ENCODE measurements at regions not wholly inside any gene's neighbourhood (a gene's known extent, or its start where the extent isn't known, plus 50 kb on each side); places are given as distances from the start of the nearest gene placed in this dataset.

DNA sequence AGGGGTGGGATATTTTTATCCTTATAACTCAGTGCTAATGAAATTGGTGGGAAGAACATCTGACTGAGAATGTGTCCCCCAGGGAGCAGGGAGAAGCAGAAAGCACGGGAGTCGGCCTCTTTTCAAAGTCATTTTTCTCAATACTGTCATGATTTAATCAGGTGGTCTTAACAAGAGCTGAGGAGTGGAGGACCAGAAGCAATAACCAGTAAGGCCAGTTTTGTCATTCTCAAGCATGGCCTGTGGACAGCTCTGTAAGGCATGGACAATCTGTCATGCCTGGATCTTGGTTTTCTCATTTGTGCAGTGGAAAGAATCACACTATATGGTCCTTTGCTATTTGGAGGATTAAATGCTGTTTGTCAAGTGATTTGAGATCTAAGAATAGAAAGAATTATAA is 99.7 kb downstream of the TNFSF11 start:
- H3K4ac ChIP-seq (ENCODE audit: low read length): no peak overlapping the region
- no peak overlapping the region for H2BK5ac ChIP-seq (ENCODE audit: low read length)
- no peak overlapping the region for H2BK12ac ChIP-seq (ENCODE audit: low read length)
- no peak overlapping the region for H3K14ac ChIP-seq (ENCODE audit: low read length)
- H3K18ac ChIP-seq (ENCODE audit: low read length): no peak overlapping the region
- no peaks in the 10 kb centered on the region for H3K27me3 ChIP-seq (ENCODE audit: control insufficient read depth in 3 of 3, insufficient read depth in 3 of 3, low read depth in 1 of 3, low read length in 3 of 3)
- H2AK5ac ChIP-seq (ENCODE audit: low read depth, low read length): no peak overlapping the region
- H2BK15ac ChIP-seq (ENCODE audit: low read length): no peak overlapping the region
- no peak for DNase-seq (ENCODE audit: low spot score)
- H3K4me1 ChIP-seq (ENCODE audit: control insufficient read depth in 2 of 2, insufficient read depth in 1 of 2, low read depth in 1 of 2, low read length in 2 of 2): no peaks in the 10 kb centered on the region
- H4K8ac ChIP-seq (ENCODE audit: low read depth, low read length): no peak overlapping the region
- no CpG with 5 or more reads among the region's 2 CpGs for WGBS, 2 donors (ENCODE audit: extremely low coverage in 2 of 2, insufficient read length in 2 of 2, insufficient replicate concordance in 1 of 2)
- no peaks in the 10 kb centered on the region for H3K79me1 ChIP-seq (ENCODE audit: low read depth, low read length)
- H3K4me3 ChIP-seq (ENCODE audit: low read length in 2 of 2): no peak overlapping the region
- H3K27ac ChIP-seq (replicated peaks; ENCODE audit: low read length): no peak overlapping the region
- H2AFZ ChIP-seq (ENCODE audit: low read length): no peak overlapping the region
- no peak overlapping the region for H2BK120ac ChIP-seq (ENCODE audit: low read depth, low read length)
- no peak overlapping the region for H3K23ac ChIP-seq (ENCODE audit: low read depth, low read length, poor library complexity)
- no peak overlapping the region for H4K91ac ChIP-seq (ENCODE audit: low read depth, low read length, poor library complexity)
- no peaks in the 10 kb centered on the region for H3K36me3 ChIP-seq (replicated peaks in 1 of 2; ENCODE audit: control insufficient read depth in 2 of 2, insufficient read depth in 2 of 2, low read length in 2 of 2)
- H3K9ac ChIP-seq (ENCODE audit: low read depth, low read length, poor library complexity): no peak overlapping the region
- no peak overlapping the region for H3K4me2 ChIP-seq (ENCODE audit: insufficient read depth, low read length, poor library complexity, severe bottlenecking)
- no peaks in the 10 kb centered on the region for H3K9me3 ChIP-seq (replicated peaks in 1 of 2; ENCODE audit: control insufficient read depth in 2 of 2, insufficient read depth in 1 of 2, low read depth in 1 of 2, low read length in 2 of 2)

DNA sequence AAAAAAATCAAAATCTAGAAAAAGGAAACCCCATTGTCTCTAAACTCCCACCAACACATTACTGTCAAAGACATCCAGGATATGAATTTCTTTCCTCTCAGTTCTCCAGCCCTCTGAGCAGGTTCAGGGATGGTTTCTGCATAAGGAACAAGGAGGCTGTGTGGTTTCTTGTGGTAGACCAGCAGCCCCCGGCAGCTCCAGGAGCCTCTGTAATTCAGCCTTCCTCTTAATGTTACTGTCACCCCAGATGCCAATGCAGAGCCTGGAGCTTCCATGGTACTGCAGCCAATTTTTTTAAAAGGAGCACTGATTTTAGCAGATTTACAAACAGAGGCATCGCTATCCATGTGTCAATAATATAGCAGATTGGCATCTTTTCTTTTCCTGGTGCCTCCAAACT is 100.6 kb upstream of the FAM216B start:
- WGBS, 2 donors (ENCODE audit: extremely low coverage in 2 of 2, insufficient read length in 2 of 2, insufficient replicate concordance in 1 of 2): no CpG with 5 or more reads among the region's 2 CpGs
- no peak for DNase-seq (ENCODE audit: low spot score)
- Histone ChIP-seq H2AK5ac (ENCODE audit: low read depth, low read length) (no peak overlapping the region), H3K14ac (ENCODE audit: low read length) (no peak overlapping the region), H4K8ac (ENCODE audit: low read depth, low read length) (no peak overlapping the region), H4K91ac (ENCODE audit: low read depth, low read length, poor library complexity) (no peak overlapping the region), H3K27me3 (ENCODE audit: control insufficient read depth in 3 of 3, insufficient read depth in 3 of 3, low read depth in 1 of 3, low read length in 3 of 3) (no peaks in the 10 kb centered on the region), H3K9me3 (replicated peaks in 1 of 2; ENCODE audit: control insufficient read depth in 2 of 2, insufficient read depth in 1 of 2, low read depth in 1 of 2, low read length in 2 of 2) (no peaks in the 10 kb centered on the region), H3K4ac (ENCODE audit: low read length) (no peak overlapping the region), H3K4me3 (ENCODE audit: low read length in 2 of 2) (no peak overlapping the region), H2BK15ac (ENCODE audit: low read length) (no peak overlapping the region), H3K79me1 (ENCODE audit: low read depth, low read length) (no peaks in the 10 kb centered on the region), H3K36me3 (replicated peaks in 1 of 2; ENCODE audit: control insufficient read depth in 2 of 2, insufficient read depth in 2 of 2, low read length in 2 of 2) (no peaks in the 10 kb centered on the region), H2BK120ac (ENCODE audit: low read depth, low read length) (no peak overlapping the region), H3K9ac (ENCODE audit: low read depth, low read length, poor library complexity) (no peak overlapping the region), H2AFZ (ENCODE audit: low read length) (no peak overlapping the region), H2BK12ac (ENCODE audit: low read length) (no peak overlapping the region), H3K4me1 (ENCODE audit: control insufficient read depth in 2 of 2, insufficient read depth in 1 of 2, low read depth in 1 of 2, low read length in 2 of 2) (no peaks in the 10 kb centered on the region), H2BK5ac (ENCODE audit: low read length) (no peak overlapping the region), H3K18ac (ENCODE audit: low read length) (no peak overlapping the region), H3K4me2 (ENCODE audit: insufficient read depth, low read length, poor library complexity, severe bottlenecking) (no peak overlapping the region), H3K27ac (replicated peaks; ENCODE audit: low read length) (no peak overlapping the region), H3K23ac (ENCODE audit: low read depth, low read length, poor library complexity) (no peak overlapping the region)

DNA sequence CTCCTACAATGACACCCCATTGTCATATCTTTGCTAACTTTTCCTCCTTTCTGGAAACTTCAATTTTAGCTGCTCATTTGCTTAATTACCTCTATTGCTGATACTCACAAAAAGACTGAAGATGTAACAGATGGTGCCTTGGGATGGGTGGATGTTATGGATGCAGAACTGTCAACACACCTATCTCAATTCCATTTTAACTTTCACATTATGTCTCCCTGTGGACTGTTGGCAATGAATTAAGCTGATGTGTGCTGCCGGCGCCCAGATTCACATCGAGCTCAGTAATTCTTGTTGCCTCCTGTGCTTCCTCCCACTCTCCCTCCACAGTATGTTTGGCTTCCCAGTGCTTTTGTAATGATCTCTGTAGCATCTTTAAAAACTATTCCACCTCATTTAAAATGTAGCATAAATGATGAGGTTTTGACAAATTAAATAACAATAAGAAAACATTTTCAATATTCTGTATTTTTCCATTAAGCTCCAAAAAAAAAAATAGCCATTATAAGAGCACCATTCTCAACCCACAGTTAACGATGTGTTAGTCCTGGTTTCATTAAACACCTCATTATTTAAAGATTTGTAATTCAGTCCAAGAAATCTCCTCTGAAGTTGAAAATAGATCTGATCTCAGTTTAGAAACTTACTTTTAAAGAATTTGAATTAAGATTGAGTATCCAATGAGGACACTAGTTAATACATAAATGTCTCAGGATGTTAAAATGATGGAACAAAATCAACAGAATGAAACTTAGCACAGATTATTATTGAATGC is 99.9 kb upstream of the FAM216B start:
- no peak overlapping the region for H3K18ac ChIP-seq (ENCODE audit: low read length)
- no peak overlapping the region for H3K23ac ChIP-seq (ENCODE audit: low read depth, low read length, poor library complexity)

DNA sequence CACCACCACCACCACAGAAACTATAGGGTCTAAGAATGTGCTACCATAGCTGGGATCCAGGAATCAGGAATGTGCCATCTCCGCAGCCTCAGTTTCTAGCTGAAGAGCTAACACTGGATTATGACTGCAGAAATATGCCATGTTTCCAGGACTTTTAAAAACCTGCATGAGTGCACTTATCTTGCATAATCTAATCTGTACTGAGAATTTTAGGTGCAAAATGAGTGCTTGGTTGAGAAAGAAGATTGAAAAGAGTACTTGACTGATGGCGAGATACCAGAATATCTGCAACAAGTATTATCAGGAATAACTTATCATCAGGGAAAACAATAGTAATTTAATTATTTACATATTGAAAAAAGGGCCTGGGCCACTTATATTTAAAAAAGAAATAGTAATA is 97.2 kb upstream of the FAM216B start:
- no peaks in the 10 kb centered on the region for H3K79me1 ChIP-seq (ENCODE audit: low read depth, low read length)
- no peak overlapping the region for H4K91ac ChIP-seq (ENCODE audit: low read depth, low read length, poor library complexity)
- H3K14ac ChIP-seq (ENCODE audit: low read length): no peak overlapping the region
- no peak overlapping the region for H3K9ac ChIP-seq (ENCODE audit: low read depth, low read length, poor library complexity)
- no peaks in the 10 kb centered on the region for H3K36me3 ChIP-seq (replicated peaks in 1 of 2; ENCODE audit: control insufficient read depth in 2 of 2, insufficient read depth in 2 of 2, low read length in 2 of 2)
- H2BK12ac ChIP-seq (ENCODE audit: low read length): no peak overlapping the region
- H3K4me2 ChIP-seq (ENCODE audit: insufficient read depth, low read length, poor library complexity, severe bottlenecking): no peak overlapping the region
- no peak for DNase-seq (ENCODE audit: low spot score)
- no peak overlapping the region for H2BK15ac ChIP-seq (ENCODE audit: low read length)
- no CpG with 5 or more reads among the region's 2 CpGs for WGBS, 2 donors (ENCODE audit: extremely low coverage in 2 of 2, insufficient read length in 2 of 2, insufficient replicate concordance in 1 of 2)
- H3K4ac ChIP-seq (ENCODE audit: low read length): no peak overlapping the region
- no peak overlapping the region for H2AFZ ChIP-seq (ENCODE audit: low read length)
- no peak overlapping the region for H2AK5ac ChIP-seq (ENCODE audit: low read depth, low read length)
- no peaks in the 10 kb centered on the region for H3K9me3 ChIP-seq (replicated peaks in 1 of 2; ENCODE audit: control insufficient read depth in 2 of 2, insufficient read depth in 1 of 2, low read depth in 1 of 2, low read length in 2 of 2)
- H3K27ac ChIP-seq (replicated peaks; ENCODE audit: low read length): no peak overlapping the region
- H2BK120ac ChIP-seq (ENCODE audit: low read depth, low read length): no peak overlapping the region
- H3K4me1 ChIP-seq (ENCODE audit: control insufficient read depth in 2 of 2, insufficient read depth in 1 of 2, low read depth in 1 of 2, low read length in 2 of 2): no peaks in the 10 kb centered on the region
- H3K23ac ChIP-seq (ENCODE audit: low read depth, low read length, poor library complexity): no peak overlapping the region
- H4K8ac ChIP-seq (ENCODE audit: low read depth, low read length): no peak overlapping the region
- H2BK5ac ChIP-seq (ENCODE audit: low read length): no peak overlapping the region
- no peak overlapping the region for H3K4me3 ChIP-seq (ENCODE audit: low read length in 2 of 2)
- H3K18ac ChIP-seq (ENCODE audit: low read length): no peak overlapping the region
- no peaks in the 10 kb centered on the region for H3K27me3 ChIP-seq (ENCODE audit: control insufficient read depth in 3 of 3, insufficient read depth in 3 of 3, low read depth in 1 of 3, low read length in 3 of 3)

More for the DNA sequence above, 99.9 kb upstream of the FAM216B start:
- Histone ChIP-seq H3K4me3 (ENCODE audit: low read length in 2 of 2) (no peak overlapping the region), H3K79me1 (ENCODE audit: low read depth, low read length) (no peaks in the 10 kb centered on the region), H2AFZ (ENCODE audit: low read length) (no peak overlapping the region), H3K36me3 (replicated peaks in 1 of 2; ENCODE audit: control insufficient read depth in 2 of 2, insufficient read depth in 2 of 2, low read length in 2 of 2) (no peaks in the 10 kb centered on the region), H4K91ac (ENCODE audit: low read depth, low read length, poor library complexity) (no peak overlapping the region), H2BK120ac (ENCODE audit: low read depth, low read length) (no peak overlapping the region), H2BK5ac (ENCODE audit: low read length) (no peak overlapping the region), H3K9ac (ENCODE audit: low read depth, low read length, poor library complexity) (no peak overlapping the region), H3K27ac (replicated peaks; ENCODE audit: low read length) (no peak overlapping the region), H2BK15ac (ENCODE audit: low read length) (no peak overlapping the region), H2AK5ac (ENCODE audit: low read depth, low read length) (no peak overlapping the region), H3K4ac (ENCODE audit: low read length) (no peak overlapping the region), H3K4me1 (ENCODE audit: control insufficient read depth in 2 of 2, insufficient read depth in 1 of 2, low read depth in 1 of 2, low read length in 2 of 2) (no peaks in the 10 kb centered on the region), H3K9me3 (replicated peaks in 1 of 2; ENCODE audit: control insufficient read depth in 2 of 2, insufficient read depth in 1 of 2, low read depth in 1 of 2, low read length in 2 of 2) (no peaks in the 10 kb centered on the region), H3K27me3 (ENCODE audit: control insufficient read depth in 3 of 3, insufficient read depth in 3 of 3, low read depth in 1 of 3, low read length in 3 of 3) (no peaks in the 10 kb centered on the region), H4K8ac (ENCODE audit: low read depth, low read length) (no peak overlapping the region), H3K4me2 (ENCODE audit: insufficient read depth, low read length, poor library complexity, severe bottlenecking) (no peak overlapping the region), H3K14ac (ENCODE audit: low read length) (no peak overlapping the region), H2BK12ac (ENCODE audit: low read length) (no peak overlapping the region)
- WGBS, 2 donors (ENCODE audit: extremely low coverage in 2 of 2, insufficient read length in 2 of 2, insufficient replicate concordance in 1 of 2): no CpG with 5 or more reads among the region's 4 CpGs
- no peak for DNase-seq (ENCODE audit: low spot score)

Data from neuronal stem cell (in vitro differentiated cells).